ENCODE measurements at regions not wholly inside any gene's neighbourhood (a gene's known extent, or its start where the extent isn't known, plus 50 kb on each side); places are given as distances from the start of the nearest gene placed in this dataset.

GRCh38 chr4:114137984-114138383 lies 158.5 kb upstream of the ARSJ start:
- TF ChIP-seq CTCF (IDR thresholded peaks at IDR 0.05; ENCODE audit: low read depth, low read length), result no peak
- TF ChIP-seq POLR2A (IDR thresholded peaks at IDR 0.05; ENCODE audit: extremely low read depth, insufficient read length), result no peak
